ENCODE measurements at regions not wholly inside any gene's neighbourhood (a gene's known extent, or its start where the extent isn't known, plus 50 kb on each side); places are given as distances from the start of the nearest gene placed in this dataset.

DNA sequence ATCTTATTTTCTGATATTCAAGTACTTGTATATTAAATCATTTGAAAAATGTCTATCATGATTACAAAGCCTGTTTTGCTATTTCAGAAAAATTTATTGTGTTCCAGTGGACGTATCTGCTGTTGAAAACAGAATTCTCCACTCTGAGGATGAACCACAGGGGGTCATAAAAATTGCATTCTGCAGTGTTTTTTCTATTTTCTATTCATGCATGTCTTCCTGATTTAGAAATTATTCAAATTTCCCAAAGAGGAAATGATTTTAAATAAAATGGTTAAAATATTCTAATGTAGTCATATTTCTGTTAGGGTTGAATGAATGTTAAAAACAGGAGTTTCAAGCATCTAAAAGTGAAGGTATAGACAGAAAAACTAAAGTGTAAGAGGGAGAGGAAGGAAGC is 111.5 kb upstream of the ANKRD55 start:
- ChIA-PET POLR2A (no interaction called here), CTCF (no interaction called here)
- no peaks in the 10 kb centered on the region for H3K27me3 Mint-ChIP-seq
- H3K27ac Mint-ChIP-seq, result no peak overlapping the region
- H3K4me1 Mint-ChIP-seq, result no peaks in the 10 kb centered on the region
- no peak overlapping the region for H3K4me3 Mint-ChIP-seq
- H3K36me3 Mint-ChIP-seq (ENCODE audit: low read depth), result peaks cover under 1% of the 10 kb centered on the region
- H3K9me3 Mint-ChIP-seq, result peaks cover under 1% of the 10 kb centered on the region
- no peak for DNase-seq

DNA sequence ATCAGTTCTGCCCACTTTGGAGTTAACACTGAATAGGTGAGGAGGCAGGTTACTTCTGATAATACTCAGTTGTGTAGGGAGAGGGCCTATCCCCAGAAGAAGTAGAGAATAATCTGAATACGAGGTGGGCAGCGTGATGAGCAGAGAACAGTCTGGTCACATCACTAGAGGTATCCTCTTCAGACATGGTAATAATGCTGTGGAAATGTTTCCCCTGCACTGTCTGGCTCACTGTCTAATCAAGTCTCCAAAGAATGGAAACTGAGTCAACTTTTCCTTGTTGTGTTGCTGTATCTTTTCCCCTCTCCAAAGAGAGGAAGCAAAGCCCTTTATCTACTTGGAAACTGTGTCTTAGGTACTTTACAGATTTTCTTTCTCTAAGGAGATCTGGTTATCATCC is 110.9 kb upstream of the ANKRD55 start:
- no peak for DNase-seq
- POLR2A ChIA-PET, result no interaction called here
- Mint-ChIP-seq H3K36me3 (ENCODE audit: low read depth) (peaks cover 4% of the 10 kb centered on the region), H3K27ac (no peak overlapping the region), H3K27me3 (no peaks in the 10 kb centered on the region), H3K4me1 (no peaks in the 10 kb centered on the region), H3K4me3 (no peak overlapping the region), H3K9me3 (peaks cover 4% of the 10 kb centered on the region)
- CTCF ChIA-PET, result no interaction called here

DNA sequence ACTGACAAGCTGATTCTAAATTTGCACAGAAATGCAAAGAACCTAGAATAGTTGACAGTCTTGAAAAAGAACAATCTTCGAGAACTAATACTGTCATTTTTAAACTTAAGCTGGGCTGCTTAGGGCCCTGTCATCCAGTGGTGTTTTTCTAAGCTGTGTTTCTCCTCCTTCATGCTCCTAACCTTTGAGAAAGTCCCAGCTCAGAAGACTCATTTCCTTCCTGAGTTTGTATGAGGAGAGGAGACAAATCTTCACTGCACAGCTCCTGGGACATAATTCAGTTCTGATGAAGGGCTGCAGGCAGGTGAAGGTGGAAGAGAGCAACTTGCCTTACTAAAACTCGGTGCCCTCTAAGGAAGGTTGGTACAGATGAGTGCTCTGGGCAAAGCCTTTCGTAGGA is 109.5 kb upstream of the ANKRD55 start:
- Mint-ChIP-seq H3K36me3 (ENCODE audit: low read depth) (peaks cover 8% of the 10 kb centered on the region), H3K27ac (no peak overlapping the region), H3K27me3 (no peaks in the 10 kb centered on the region), H3K9me3 (peaks cover 9% of the 10 kb centered on the region), H3K4me3 (no peak overlapping the region), H3K4me1 (no peaks in the 10 kb centered on the region)
- ChIA-PET CTCF (no interaction called here), POLR2A (no interaction called here)
- no peak for DNase-seq

DNA sequence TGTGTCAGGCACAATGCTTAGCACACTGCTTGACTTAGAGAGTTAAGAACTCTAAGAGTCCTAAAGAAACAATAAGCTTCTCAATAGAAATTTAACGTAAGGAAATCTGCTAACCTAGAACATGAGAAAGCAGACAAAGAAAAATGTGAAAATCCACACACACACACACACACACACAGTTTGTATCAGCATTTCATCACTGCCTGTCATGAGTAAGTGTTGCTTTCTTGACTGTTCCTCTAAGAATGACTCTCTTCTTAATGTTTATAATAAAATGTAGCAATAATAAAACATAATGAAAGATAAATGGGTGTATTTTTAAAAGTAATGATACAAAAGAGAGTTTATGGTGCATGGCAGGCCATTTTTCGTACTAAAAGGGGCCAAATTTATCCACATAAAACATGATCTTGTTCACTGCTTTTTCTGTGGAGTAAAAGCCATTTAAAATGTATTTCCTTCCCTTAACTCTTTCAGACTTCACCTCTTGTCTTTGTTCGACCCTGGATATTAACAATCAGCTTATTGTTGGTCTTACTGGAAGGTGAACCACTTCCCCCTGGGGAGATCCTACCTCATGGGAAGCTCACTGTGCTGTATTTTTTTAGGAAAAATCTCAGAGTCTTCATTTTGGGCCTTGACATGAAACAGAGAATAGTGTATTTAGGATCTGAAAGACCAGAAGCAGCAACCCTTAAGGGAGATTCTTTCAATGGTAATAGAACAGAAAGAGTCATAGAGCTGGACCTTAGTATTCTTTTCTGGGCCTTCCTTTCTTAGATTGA is 107.3 kb upstream of the ANKRD55 start:
- ChIA-PET CTCF (interaction anchor here (0.6 to 1.7 kb wide), 3 partner anchors 12 to 456 kb away, joined by 3 to 6 read pairs (median 4); no protein-coding TSS in a partner anchor), POLR2A (interaction anchor here (0.7 kb wide), 1 partner anchor 488 kb away, joined by 3 read pairs; no protein-coding TSS in a partner anchor)
- Mint-ChIP-seq H3K27me3 (no peaks in the 10 kb centered on the region), H3K9me3 (peaks cover 23% of the 10 kb centered on the region), H3K4me1 (no peaks in the 10 kb centered on the region), H3K36me3 (ENCODE audit: low read depth) (peaks cover 19% of the 10 kb centered on the region), H3K27ac (no peak overlapping the region), H3K4me3 (no peak overlapping the region)
- DNase-seq, result no peak

DNA sequence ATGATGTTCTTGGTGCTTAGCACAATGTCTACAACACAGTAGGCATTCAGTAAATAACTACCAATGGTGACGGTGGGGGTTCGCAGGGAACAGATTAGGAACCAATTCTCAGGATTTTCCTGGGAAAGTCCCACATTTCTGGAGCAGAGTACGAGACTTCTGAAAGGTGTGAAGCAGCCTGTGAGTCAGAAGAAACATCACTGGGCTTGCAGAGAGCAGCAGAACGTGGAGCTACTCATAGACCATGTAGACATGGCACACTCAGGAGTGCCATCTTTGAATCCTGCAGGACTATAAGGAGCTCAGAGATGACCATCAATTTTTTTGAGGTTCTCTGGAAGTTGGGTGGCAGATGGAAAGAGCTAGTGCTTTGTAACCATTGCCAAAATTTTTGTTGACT is 106.6 kb upstream of the ANKRD55 start:
- CTCF ChIA-PET, result interaction anchor here (1.1 to 1.7 kb wide), 2 partner anchors 11 to 39 kb away, joined by 3 to 6 read pairs; no protein-coding TSS in a partner anchor
- POLR2A ChIA-PET, result no interaction called here
- Mint-ChIP-seq H3K4me1 (no peaks in the 10 kb centered on the region), H3K27ac (no peak overlapping the region), H3K27me3 (no peaks in the 10 kb centered on the region), H3K4me3 (no peak overlapping the region), H3K9me3 (peaks cover 28% of the 10 kb centered on the region), H3K36me3 (ENCODE audit: low read depth) (peaks cover 26% of the 10 kb centered on the region)
- no peak for DNase-seq

DNA sequence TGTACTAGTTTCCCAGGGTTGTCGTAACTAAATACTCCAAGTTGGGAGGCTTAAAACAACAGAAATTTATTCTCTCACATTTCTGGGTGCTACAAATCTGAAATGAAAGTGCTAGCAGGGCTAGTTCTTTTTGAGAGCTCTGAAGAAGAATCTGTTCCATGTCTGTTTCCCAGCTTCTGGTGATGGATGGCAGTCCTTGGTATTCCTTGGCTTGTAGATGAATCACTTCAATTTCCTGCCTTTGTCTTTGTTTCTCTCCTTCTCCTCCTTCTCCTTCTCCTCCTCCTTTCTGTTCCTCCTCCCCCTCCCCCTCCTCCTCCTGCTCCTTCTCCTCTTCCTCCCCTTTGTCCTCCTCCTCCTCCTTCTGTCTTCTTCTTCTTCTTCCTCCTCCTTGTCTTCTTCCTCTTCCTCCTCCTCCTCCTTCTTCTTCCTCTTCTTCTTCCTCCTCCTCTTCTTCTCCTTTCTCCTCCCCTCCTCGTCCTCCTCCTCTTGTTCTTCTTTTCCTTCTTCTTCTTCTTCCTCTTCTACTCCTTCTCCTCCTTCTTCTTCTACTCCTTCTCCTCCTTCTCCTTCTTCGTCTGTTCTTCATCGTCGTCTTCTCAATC is 104.7 kb upstream of the ANKRD55 start:
- DNase-seq, result no peak
- no peaks in the 10 kb centered on the region for H3K4me1 Mint-ChIP-seq
- H3K9me3 Mint-ChIP-seq, result peaks cover 35% of the 10 kb centered on the region
- no peak overlapping the region for H3K4me3 Mint-ChIP-seq
- no peaks in the 10 kb centered on the region for H3K27me3 Mint-ChIP-seq
- no peak overlapping the region for H3K27ac Mint-ChIP-seq
- peaks cover 37% of the 10 kb centered on the region for H3K36me3 Mint-ChIP-seq (ENCODE audit: low read depth)
- ChIA-PET POLR2A (interaction anchor here (2.3 kb wide), 1 partner anchor 9 kb away, joined by 6 read pairs; no protein-coding TSS in a partner anchor), CTCF (no interaction called here)

DNA sequence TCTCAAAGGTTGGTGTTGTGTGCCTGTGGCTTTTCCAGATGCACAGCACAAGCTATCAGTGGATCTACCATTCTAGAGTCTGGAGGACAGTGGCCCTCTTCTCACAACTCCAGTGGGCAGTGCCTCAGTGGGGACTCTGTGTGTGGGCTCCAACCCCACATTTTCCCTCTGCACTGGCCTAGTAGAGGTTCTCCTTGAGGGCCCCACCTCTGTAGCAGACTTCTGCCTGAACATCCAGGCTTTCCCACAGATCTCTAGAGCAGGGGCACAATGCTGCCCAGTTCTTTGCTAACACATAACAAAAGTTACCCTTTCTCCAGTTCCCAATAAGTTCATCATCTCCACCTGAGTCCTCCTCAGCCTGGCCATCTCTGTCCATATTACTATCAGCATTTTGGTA is 102.1 kb upstream of the ANKRD55 start:
- peaks cover 10% of the 10 kb centered on the region for H3K4me1 Mint-ChIP-seq
- ChIA-PET POLR2A (no interaction called here), CTCF (no interaction called here)
- no peak for DNase-seq
- H3K9me3 Mint-ChIP-seq, result peaks cover 35% of the 10 kb centered on the region
- no peaks in the 10 kb centered on the region for H3K27me3 Mint-ChIP-seq
- no peak overlapping the region for H3K4me3 Mint-ChIP-seq
- H3K27ac Mint-ChIP-seq, result no peak overlapping the region
- peaks cover 43% of the 10 kb centered on the region for H3K36me3 Mint-ChIP-seq (ENCODE audit: low read depth)

DNA sequence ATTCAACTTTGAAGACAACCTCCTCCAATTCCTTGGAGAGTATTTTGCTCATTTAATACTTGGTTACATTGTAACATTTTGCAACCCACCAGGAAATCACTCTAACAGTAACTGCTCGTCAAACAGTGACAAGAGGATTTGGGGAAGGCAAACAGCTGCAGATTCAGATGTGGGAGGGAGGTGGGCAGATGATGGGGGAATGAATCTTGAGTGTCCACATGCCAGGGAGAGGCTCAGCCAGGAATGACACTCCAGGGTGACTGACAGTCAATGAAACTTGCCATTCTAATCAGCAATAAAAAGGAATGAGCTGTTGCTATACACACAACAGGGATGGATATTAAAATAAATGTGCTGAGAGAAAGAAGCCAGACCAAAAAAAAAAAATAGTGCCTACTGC is 97.7 kb upstream of the ANKRD55 start:
- Mint-ChIP-seq H3K27me3 (no peaks in the 10 kb centered on the region), H3K4me3 (no peak overlapping the region), H3K9me3 (peaks cover 17% of the 10 kb centered on the region), H3K36me3 (ENCODE audit: low read depth) (peaks cover 28% of the 10 kb centered on the region), H3K4me1 (peaks cover 52% of the 10 kb centered on the region), H3K27ac (no peak overlapping the region)
- POLR2A ChIA-PET, result interaction anchor here (1.2 to 2.8 kb wide), 2 partner anchors 10 to 484 kb away, joined by 3 to 21 read pairs; partner anchors contain the start of gene MAP3K1
- CTCF ChIA-PET, result no interaction called here
- DNase-seq, result no peak

DNA sequence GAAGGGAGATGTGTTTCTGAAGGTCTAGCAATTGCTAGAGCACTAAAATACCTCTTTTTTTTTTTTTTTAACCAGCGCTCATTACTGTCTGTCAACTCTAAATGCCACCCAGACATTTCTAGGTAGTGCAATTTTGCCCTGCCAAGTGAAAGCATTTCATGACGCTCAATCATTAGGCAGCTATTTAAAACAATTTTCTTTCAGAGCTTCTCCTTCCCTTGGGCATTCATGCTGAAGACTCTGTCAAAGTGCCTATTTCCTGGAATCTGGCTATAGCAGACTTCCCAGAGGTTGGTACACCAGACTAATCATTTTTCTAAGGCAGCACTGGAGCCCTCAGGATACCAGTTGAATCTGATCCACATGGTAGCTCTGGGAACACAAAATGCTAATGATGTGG is 97.0 kb upstream of the ANKRD55 start:
- Mint-ChIP-seq H3K4me1 (peaks cover 58% of the 10 kb centered on the region), H3K4me3 (no peak overlapping the region), H3K9me3 (peaks cover 10% of the 10 kb centered on the region), H3K36me3 (ENCODE audit: low read depth) (peaks cover 21% of the 10 kb centered on the region), H3K27ac (peak overlapping the region; percentile 82), H3K27me3 (no peaks in the 10 kb centered on the region)
- CTCF ChIA-PET, result interaction anchor here (0.7 kb wide), 1 partner anchor 59 kb away, joined by 3 read pairs; no protein-coding TSS in a partner anchor
- POLR2A ChIA-PET, result interaction anchor here (1.2 to 3.6 kb wide), 6 partner anchors 9 to 580 kb away, joined by 3 to 34 read pairs (median 12); partner anchors contain the start of genes MAP3K1 and SETD9
- no peak for DNase-seq

DNA sequence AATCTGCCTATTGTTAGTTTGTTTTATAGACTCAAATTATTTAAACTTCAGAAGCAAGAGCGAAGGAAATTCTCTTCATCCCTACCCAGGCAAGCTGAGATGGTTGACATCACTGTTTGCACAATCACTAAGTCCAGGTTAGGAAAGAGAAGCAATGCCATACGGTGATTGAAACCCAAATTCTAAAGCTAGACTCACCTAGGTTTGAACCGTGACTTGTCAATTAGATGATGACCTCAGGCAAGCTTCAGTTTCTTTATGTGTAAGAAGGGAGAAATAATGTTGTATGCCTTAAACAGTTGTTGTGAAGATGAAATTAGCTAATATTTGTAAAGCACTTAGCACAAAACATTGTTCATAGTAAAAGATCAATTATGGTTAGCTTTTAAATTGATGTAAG is 96.5 kb upstream of the ANKRD55 start:
- CTCF ChIA-PET, result interaction anchor here (0.7 to 1.3 kb wide), 3 partner anchors 11 to 284 kb away, joined by 3 to 6 read pairs (median 3); no protein-coding TSS in a partner anchor
- peaks cover 7% of the 10 kb centered on the region for H3K9me3 Mint-ChIP-seq
- DNase-seq, result no peak
- H3K4me1 Mint-ChIP-seq, result peaks cover 61% of the 10 kb centered on the region
- peaks cover 16% of the 10 kb centered on the region for H3K36me3 Mint-ChIP-seq (ENCODE audit: low read depth)
- H3K4me3 Mint-ChIP-seq, result no peak overlapping the region
- POLR2A ChIA-PET, result interaction anchor here (0.5 to 3.6 kb wide), 12 partner anchors 9 to 844 kb away, joined by 3 to 34 read pairs (median 4); partner anchors contain the start of genes GPBP1, MAP3K1 and SETD9
- peak overlapping the region; percentile 82 for H3K27ac Mint-ChIP-seq
- no peaks in the 10 kb centered on the region for H3K27me3 Mint-ChIP-seq

DNA sequence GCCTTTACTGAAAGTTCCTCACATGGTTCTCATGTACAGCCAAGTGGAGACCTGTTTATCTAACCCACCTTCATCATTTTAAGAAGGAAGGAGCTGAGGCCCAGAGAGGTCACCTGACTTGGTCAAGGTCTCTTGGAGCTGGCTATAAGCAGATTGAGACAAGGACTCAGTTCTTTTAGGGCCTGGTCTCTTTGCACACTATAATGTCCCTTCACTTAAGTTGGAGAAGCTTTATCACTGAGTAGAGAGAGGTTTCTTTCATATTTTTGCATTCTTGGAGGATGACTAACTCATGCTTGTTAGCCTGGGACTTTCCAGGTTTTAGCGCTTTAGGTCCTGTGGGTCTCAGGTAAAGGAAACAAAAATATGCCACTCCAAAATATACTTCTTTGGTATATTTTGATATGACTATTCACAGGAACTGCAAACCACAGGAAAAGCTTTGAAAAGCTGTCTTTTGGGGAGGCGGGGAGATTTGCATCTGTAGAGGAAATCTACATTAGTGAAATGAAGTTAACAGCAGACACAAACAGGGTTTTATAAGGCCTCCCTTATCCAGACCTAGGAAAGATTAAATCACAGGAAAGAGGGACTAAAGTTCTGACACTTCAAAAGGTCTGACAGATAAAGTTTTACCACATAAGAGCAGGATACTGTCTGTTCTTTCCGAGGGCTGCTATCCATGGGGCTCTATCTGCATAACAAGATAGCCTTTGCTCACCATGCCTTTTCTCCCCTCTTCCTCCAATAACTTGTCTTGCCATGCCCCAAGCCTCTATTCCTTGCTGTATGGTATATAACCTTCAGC is 95.8 kb upstream of the ANKRD55 start:
- Mint-ChIP-seq H3K27me3 (no peaks in the 10 kb centered on the region), H3K4me1 (peaks cover 61% of the 10 kb centered on the region), H3K9me3 (peaks cover 2% of the 10 kb centered on the region), H3K27ac (peak overlapping the region; percentile 82), H3K36me3 (ENCODE audit: low read depth) (peaks cover 11% of the 10 kb centered on the region), H3K4me3 (peak overlapping the region; percentile 29)
- ChIA-PET POLR2A (interaction anchor here (0.5 to 3.6 kb wide), 23 partner anchors 9 to 844 kb away, joined by 3 to 34 read pairs (median 4); partner anchors contain the start of genes GPBP1, MAP3K1 and SETD9), CTCF (interaction anchor here (0.8 to 1.8 kb wide), 5 partner anchors 12 to 485 kb away, joined by 3 to 9 read pairs (median 6); no protein-coding TSS in a partner anchor)
- peak; percentile 52 for DNase-seq

DNA sequence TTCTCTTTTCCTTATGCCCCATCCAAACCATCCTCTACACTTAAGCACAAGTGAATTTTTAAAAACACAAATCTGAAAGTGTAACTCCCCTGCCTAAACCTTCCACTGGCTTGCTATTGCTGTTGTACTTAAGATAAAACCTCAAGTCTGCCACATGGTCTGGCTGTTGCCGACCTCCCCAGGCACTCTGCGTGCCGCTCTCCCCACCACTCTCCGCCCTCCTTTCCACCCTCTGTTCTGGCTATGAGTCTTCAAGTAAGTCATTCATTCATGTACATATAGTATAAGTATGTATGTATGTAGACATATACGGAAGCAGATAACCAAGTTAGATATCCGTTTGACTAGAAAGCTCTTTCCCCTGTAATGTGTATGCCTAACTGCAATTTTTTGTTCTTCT is 94.7 kb upstream of the ANKRD55 start:
- Mint-ChIP-seq H3K4me1 (peaks cover 71% of the 10 kb centered on the region), H3K27me3 (no peaks in the 10 kb centered on the region), H3K36me3 (ENCODE audit: low read depth) (peaks cover 6% of the 10 kb centered on the region), H3K4me3 (peak overlapping the region; percentile 11), H3K27ac (peak overlapping the region; percentile 82), H3K9me3 (no peaks in the 10 kb centered on the region)
- DNase-seq, result peak; percentile 83
- ChIA-PET CTCF (interaction anchor here (1.5 to 1.8 kb wide), 3 partner anchors 55 to 152 kb away, joined by 5 to 9 read pairs (median 6); no protein-coding TSS in a partner anchor), POLR2A (interaction anchor here (0.6 to 3.6 kb wide), 15 partner anchors 9 to 582 kb away, joined by 3 to 34 read pairs (median 5); partner anchors contain the start of gene MAP3K1)
